ENCODE measurements at regions not wholly inside any gene's neighbourhood (a gene's known extent, or its start where the extent isn't known, plus 50 kb on each side); places are given as distances from the start of the nearest gene placed in this dataset.

DNA sequence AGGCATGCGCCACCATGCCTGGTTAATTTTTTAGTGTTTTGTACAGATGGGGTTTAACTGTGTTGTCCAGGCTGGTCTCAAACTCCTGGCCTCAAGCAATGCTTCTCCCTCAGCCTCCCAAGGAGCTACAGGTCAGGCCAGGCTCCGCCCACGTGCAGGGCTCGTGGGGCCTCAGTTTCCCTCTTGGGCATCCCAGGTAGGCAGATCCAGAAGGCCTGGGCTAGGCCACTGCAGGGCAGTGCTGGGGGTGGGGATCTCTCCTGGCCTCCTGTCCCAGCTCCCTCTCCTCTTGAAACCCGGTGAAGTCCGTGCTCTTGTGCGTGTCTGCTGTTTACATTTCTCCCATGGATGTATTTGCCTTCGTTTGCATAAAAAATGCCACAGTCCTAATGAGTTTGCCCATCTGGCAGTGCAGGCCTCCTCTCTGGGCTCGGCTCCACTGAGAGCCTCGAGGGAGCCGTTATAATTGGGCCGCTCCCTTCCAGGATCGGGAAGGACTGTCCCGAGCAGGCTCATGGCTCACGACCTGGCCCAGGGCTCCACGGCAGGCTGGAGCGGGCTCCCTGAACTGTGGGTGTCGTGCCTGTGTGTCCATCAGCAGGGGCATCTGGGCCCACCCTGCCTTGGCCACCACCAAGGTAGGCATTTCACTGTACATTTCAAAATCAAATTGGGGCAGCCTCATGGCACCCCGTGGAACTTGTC, 52.6 kb upstream of the RUFY1 start:
- Histone ChIP-seq H3K36me3 (ENCODE audit: control insufficient read depth, insufficient read depth, low read length) (no peaks in the 10 kb centered on the region), H3K4me3 (ENCODE audit: low read depth, low read length) (no peak overlapping the region), H3K27me3 (ENCODE audit: control insufficient read depth, insufficient read depth, low read length) (no peaks in the 10 kb centered on the region)
- DNase-seq (ENCODE audit: low read depth), result no peak
- TF ChIP-seq CTCF (IDR thresholded peaks at IDR 0.05; ENCODE audit: insufficient read depth, low read length, poor library complexity, severe bottlenecking), result no peak

DNA sequence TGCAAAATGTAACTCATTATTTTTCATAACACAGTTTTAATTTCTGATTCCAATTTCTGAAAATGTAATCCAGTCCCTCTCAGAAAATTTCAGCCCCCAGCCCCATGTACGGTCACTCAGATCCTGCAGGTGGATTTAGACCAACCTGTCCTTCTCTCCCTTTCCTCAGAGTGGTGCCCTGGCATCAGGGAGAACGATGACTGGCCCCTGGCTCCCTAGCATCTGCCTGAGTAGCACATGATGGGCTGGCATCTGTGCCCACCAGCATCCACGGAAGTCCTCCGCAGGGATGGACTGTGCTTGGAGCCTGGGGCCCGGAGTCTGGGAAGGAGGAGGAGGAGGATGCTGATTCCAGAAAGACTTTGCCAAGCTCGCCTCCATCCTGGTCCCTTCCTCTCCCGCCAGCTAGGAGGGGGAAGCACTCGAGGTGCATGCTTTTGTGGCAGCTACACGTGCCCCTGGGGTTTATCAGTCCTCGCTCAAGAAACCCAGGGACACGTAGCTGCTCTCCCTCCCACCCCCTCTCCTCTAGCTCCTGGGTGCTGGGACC, 54.4 kb upstream of the RUFY1 start:
- peak; percentile 21 for TF ChIP-seq CTCF (IDR thresholded peaks at IDR 0.05; ENCODE audit: insufficient read depth, low read length, poor library complexity, severe bottlenecking)
- H3K36me3 ChIP-seq (ENCODE audit: control insufficient read depth, insufficient read depth, low read length), result no peaks in the 10 kb centered on the region
- no peaks in the 10 kb centered on the region for H3K27me3 ChIP-seq (ENCODE audit: control insufficient read depth, insufficient read depth, low read length)
- no peak for DNase-seq (ENCODE audit: low read depth)
- no peak overlapping the region for H3K4me3 ChIP-seq (ENCODE audit: low read depth, low read length)

- Histone ChIP-seq H3K36me3 (ENCODE audit: control insufficient read depth, insufficient read depth, low read length) (no peaks in the 10 kb centered on the region), H3K27me3 (ENCODE audit: control insufficient read depth, insufficient read depth, low read length) (no peaks in the 10 kb centered on the region), H3K4me3 (ENCODE audit: low read depth, low read length) (no peak overlapping the region)
- DNase-seq (ENCODE audit: low read depth), result no peak
- TF ChIP-seq CTCF (IDR thresholded peaks at IDR 0.05; ENCODE audit: insufficient read depth, low read length, poor library complexity, severe bottlenecking), result no peak
Measured at GRCh38 chr5:179494774-179495526, 55.4 kb upstream of the RUFY1 start.

DNA sequence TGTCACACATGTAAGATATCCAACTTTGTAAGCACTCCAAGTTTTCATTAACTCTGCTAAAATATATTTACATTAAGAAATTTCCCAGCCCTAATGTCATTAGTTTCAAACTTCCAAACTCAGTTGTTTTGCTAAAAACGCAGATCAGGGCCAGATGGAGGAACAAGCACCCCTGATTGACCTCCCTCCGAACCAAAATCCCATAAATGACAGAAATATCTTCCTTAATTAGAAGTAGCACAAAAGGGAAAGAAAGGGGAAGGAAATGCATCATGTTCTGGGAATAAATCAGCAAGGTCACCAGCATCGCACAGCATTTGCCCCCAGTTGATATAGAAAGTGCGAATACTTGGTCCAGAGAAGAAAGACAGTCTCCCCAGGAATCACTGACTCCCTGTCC, 61.4 kb upstream of the RUFY1 start:
- no peak for TF ChIP-seq CTCF (IDR thresholded peaks at IDR 0.05; ENCODE audit: insufficient read depth, low read length, poor library complexity, severe bottlenecking)
- Histone ChIP-seq H3K27me3 (ENCODE audit: control insufficient read depth, insufficient read depth, low read length) (no peaks in the 10 kb centered on the region), H3K4me3 (ENCODE audit: low read depth, low read length) (no peak overlapping the region), H3K36me3 (ENCODE audit: control insufficient read depth, insufficient read depth, low read length) (no peaks in the 10 kb centered on the region)
- no peak for DNase-seq (ENCODE audit: low read depth)

- TF ChIP-seq CTCF (IDR thresholded peaks at IDR 0.05; ENCODE audit: insufficient read depth, low read length, poor library complexity, severe bottlenecking), result no peak
- no peak for DNase-seq (ENCODE audit: low read depth)
Measured at GRCh38 chr5:179488491-179488890, 61.9 kb upstream of the RUFY1 start.

More at GRCh38 chr5:179488491-179488890, 61.9 kb upstream of the RUFY1 start:
- Histone ChIP-seq H3K27me3 (ENCODE audit: control insufficient read depth, insufficient read depth, low read length) (no peaks in the 10 kb centered on the region), H3K4me3 (ENCODE audit: low read depth, low read length) (no peak overlapping the region), H3K36me3 (ENCODE audit: control insufficient read depth, insufficient read depth, low read length) (no peaks in the 10 kb centered on the region)

Measured in kidney epithelial cell (primary cell).